HG03045 (cell line): ENCODE measurements at regions not wholly inside any gene's neighbourhood (a gene's known extent, or its start where the extent isn't known, plus 50 kb on each side); places are given as distances from the start of the nearest gene placed in this dataset.
"Not testable (repeated sequence)": the region's sequence is repeated elsewhere in the genome, so short reads cannot be mapped to it uniquely, and the experiment has no call there.

ENCODE experiments used
- ATAC-seq: cut with Tn5 transposase; IDR thresholded peaks from one replicate; pipeline ENCODE4 v1.9.1; 2021; ENCODE audit warnings: mild to moderate bottlenecking, moderate library complexity; ENCODE audit not compliant: unreplicated experiment

DNA sequence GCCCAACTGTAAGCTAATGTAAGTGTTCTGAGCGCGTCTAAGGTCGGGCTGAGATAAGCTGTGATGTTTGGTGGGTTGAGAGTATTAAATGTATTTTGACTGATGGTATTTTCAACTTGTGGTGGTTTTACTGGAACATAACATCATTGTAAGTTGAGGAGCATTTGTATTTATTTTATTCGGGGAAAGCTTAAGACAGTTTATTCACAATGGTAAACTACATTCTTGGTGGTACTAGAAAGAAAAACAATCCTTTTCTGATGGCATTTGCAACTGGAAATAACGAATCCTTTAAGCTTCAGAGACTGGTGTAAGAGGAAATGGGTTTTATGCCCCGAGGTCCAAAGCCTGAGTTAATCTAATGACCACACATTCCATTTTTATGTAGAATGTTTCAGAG is 283.3 kb upstream of the NETO1 start:
- ATAC-seq, result no peak

DNA sequence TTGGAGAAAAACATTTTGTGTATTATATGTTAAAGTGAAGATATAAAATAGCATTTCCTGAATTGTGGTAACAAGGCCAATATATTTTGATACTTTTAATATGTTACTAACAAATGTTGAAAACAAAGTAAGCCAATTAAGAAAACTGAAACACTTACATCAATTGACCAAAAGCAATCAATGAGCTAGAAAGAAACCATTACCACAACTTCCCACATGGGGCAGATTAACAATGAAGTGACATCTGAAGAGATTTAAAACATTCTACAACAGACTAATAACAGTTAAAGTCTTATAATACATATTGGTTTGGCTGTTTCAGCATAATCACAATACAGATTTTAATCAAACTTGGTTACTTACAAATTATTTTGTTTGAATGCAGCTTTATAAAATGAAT is 282.4 kb upstream of the NETO1 start:
- no peak for ATAC-seq

DNA sequence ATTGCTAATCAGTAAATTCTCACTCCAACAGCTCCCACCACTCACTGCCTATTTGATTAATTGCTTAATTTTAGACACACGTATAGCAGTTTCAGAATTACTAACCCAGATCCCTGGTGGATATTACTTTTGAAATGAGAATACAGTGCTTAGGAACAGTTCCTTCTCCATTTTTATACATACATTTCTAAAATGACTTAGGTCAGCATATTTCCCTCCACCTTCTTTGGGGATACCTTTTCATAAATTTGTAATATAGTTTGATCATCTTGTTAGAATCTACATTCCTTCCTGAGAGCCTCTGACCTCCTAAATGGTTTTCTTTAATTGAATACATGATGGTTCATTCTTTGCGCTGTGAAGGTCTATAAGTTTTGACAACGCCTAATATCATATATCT is 279.8 kb upstream of the NETO1 start:
- no peak for ATAC-seq

GRCh38 chr18:73144030-73144429 is 276.2 kb upstream of the NETO1 start:
- no peak for ATAC-seq

DNA sequence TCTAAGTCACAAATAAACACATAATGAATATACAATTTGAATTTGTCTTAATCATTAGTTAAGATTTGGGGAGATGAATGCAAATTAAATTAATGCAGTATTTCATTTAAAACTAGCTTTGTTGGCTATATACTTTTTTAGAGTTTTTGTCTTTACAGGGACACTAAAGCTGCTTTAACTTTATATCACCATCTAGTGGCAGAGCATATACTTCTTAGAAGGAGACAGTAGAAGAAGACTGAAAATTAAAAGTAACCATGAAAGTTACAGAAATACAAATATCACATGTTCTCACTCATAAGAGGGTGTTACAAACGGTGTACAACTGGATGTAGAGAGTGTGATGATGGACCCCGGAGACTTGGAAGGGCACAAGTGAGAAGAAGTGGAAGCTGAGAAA is 268.3 kb upstream of the NETO1 start:
- no peak for ATAC-seq

DNA sequence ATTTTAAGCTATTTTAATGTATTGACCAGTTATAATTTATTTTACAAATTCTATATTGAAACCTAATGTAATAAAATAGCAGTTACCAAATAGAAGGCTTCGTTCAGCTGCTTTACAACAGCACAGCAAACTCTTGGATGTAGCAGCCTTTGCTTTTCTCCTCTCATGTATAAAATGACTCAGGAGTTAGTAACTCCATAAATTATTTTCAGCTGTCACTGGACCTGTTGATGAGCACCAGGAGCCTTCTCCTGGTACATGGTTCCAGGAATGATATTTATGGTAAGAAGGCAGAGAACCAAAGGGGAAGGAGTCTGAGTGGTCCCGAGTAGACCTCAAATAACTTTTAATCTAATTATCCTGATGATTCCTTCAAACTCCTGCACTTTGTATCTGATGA is 256.4 kb upstream of the NETO1 start:
- no peak for ATAC-seq

DNA sequence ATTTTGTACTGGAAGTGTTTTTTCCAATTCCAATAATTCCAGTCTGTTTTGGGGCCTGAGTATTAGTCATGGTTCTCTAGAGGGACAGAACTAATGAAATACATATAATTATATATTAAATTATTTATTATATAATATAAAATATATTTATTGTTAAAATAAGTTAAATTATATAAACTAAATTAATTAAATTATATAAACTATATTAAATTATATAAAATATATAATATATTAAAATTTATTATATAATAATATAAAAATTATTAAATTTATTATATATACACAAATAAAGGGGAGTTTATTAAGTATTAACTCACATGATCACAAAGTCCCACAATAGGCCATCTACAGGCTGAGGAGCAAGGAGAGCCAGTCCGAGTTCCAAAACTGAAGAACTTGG is 253.4 kb upstream of the NETO1 start:
- ATAC-seq, result no peak

- no peak for ATAC-seq
Observed at GRCh38 chr18:73120626-73121025, 252.8 kb upstream of the NETO1 start.

- ATAC-seq, result no peak
Observed at GRCh38 chr18:73119574-73119973, 251.8 kb upstream of the NETO1 start.

- ATAC-seq, result no peak
Observed at GRCh38 chr18:73118121-73118816, 250.5 kb upstream of the NETO1 start.

- ATAC-seq, result no peak
Observed at GRCh38 chr18:73110307-73110706, 242.5 kb upstream of the NETO1 start.

- ATAC-seq, result no peak
Observed at GRCh38 chr18:73101977-73102376, 234.2 kb upstream of the NETO1 start.

DNA sequence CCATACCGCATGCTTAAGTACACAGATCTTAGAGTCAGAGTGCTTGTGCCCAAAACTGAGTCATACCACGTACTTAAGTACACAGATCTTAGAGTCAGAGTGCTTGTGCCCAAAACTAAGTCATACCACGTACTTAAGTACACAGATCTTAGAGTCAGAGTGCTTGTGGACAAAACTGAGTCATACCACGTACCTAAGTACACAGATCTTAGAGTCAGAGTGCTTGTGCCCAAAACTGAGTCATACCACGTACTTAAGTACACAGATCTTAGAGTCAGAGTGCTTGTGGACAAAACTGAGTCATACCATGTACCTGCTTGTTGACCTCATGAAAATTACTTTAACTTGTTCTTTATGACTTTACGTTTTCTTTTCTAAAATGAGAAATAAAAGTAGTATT is 233.7 kb upstream of the NETO1 start:
- not testable (repeated sequence) for ATAC-seq

DNA sequence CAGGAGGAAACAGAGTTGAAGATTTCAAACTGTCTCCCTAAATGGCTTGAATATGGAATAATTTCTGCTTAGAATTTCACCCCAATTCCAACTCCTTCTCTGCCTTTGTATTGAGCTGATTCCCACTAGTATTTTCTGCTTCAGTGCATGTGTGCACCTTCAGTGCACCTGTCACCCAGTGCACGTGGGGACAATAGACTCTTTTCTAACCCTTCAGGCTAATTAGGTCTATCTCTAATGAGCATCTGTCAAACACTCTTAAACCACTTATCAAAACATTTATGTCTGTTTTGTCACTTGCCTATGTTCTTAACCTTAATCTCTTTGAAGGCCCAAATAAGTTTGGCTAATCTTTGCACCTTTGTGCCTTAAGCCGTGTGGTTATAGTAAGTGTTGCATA is 232.0 kb upstream of the NETO1 start:
- no peak for ATAC-seq

GRCh38 chr18:73093687-73094250 is 226.0 kb upstream of the NETO1 start:
- ATAC-seq, result no peak

DNA sequence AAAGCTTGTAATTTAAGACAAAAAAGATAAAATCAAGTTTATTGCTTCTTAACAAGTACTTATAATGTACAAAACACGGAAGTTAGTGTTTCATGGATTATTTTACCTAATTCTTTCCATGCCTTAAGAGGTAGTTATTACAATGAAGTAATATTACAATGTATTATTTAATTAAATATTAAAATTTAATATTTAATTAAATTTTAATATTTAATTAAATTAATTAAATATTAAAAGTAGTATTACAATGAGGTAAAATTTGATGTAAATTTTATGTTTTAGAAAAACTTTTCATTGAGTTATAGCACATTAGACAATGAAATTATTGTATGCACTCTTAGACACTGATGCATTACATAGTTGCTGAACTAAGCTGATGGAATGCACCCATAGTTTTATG is 220.7 kb upstream of the NETO1 start:
- ATAC-seq, result no peak

- no peak for ATAC-seq
Observed at GRCh38 chr18:73087282-73087977, 219.6 kb upstream of the NETO1 start.

GRCh38 chr18:73079920-73080319 is 212.1 kb upstream of the NETO1 start:
- ATAC-seq, result no peak

DNA sequence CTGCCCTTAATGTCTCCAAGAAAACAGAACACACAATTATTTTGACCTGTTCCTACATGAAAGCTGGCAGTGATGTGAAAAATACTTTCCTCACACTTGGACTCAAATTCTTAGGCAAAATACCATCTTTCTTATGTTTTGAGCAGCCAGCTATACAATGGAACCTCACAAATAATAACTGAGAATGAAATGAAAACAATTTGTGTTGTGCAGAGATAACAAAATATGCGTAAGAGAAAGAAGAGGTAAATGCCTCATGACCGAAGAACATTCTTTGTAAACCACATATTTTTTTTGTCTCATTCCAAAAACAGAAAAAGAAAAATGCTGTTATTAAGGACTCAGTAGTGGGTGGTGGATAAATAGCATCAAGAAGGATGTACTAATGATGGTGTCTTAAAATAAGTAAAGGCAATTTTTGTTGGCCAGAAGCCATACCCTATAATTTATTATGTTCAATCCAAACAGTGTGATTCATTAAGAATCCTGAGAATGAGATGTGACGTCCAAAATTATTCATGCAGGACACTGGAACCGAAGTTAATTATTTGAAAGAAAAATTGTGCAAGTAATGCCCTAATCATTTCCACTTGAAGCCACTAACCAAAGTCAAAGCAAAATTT is 193.0 kb upstream of the NETO1 start:
- no peak for ATAC-seq

DNA sequence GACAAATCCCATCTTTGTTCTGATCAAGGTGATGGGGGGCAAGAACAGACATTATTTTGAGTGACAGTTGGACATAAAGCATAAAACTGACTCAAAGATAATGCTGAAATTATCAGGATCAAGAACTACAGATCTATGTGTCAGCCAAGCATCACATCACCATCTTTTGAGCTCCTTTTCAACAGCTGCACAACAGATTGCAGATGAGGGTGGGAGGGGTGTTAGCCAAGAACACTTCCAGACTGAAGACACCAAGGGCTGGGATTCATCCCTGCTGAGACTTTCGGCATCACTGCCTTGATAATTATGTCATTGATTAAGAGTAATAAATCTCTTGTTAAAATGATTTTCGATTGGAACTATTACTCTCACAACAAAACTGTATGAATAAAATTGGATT is 191.5 kb upstream of the NETO1 start:
- no peak for ATAC-seq

DNA sequence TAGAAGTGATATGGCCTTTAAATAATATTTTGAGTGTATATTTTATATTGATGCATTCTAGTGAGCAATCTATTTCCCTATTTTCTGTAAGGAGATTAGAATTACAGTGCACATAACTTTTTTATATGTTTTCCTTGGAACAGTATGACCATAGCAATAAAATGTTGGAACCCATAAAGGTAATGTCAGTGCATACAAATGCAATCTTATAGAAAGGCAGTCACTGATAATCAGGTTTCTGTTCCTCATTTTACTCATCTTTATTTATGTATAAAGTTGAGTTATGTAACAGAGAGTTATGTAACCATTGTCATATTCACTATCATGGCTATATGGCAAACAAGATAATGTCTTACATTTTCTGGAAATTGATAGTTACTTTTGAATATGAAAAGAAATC is 179.9 kb upstream of the NETO1 start:
- ATAC-seq, result no peak

DNA sequence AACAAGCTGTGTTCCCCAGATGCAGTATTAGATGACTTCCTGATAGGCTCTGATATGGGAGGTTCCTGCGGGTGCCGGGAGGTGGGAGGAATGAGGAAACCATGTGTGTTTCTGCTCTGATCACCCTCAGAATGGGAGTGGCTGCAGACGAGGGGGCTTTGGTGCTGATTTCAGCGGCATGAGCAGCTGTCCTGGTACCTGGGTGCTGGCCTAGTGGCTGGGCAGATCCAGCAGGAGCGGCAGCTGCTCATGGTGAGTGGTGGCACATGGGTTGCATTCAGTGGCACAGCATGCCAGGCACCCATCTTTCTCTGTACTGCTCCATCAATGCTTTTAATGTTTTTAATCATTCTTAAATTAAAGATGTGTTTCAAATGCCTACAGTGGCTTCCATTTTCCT is 177.2 kb upstream of the NETO1 start:
- no peak for ATAC-seq
